HUES6 (cell line): ENCODE measurements at regions not wholly inside any gene's neighbourhood (a gene's known extent, or its start where the extent isn't known, plus 50 kb on each side); places are given as distances from the start of the nearest gene placed in this dataset.
A peak's percentile ranks its signal among the peaks of the same experiment; 100 is the strongest.

Source experiments
- H3K27ac ChIP-seq: 2 replicates; pipeline ENCODE4 v1.7.0; 2013; ENCODE audit warnings: low read depth, mild to moderate bottlenecking, low read length, inconsistent platforms
- H3K27me3 ChIP-seq: 2 replicates; pipeline ENCODE4 v1.6.1; 2013; ENCODE audit warnings: low read length; ENCODE audit not compliant: control insufficient read depth, insufficient read depth
- H3K36me3 ChIP-seq: 2 replicates; pipeline ENCODE4 v1.6.1; 2013; ENCODE audit warnings: low read length; ENCODE audit not compliant: control insufficient read depth, insufficient read depth
- H3K4me1 ChIP-seq: 2 replicates; pipeline ENCODE4 v1.6.1; 2013; ENCODE audit warnings: low read length; ENCODE audit not compliant: control insufficient read depth, insufficient read depth
- H3K4me3 ChIP-seq: 2 replicates; pipeline ENCODE4 v1.5.1; 2013; ENCODE audit warnings: low read depth, low read length
- H3K9ac ChIP-seq: one replicate; pipeline ENCODE4 v1.6.1; 2013; ENCODE audit warnings: mild to moderate bottlenecking, low read length
- H3K9me3 ChIP-seq: 2 replicates; pipeline ENCODE4 v1.6.1; 2013; ENCODE audit warnings: low read depth, low read length; ENCODE audit not compliant: control insufficient read depth, insufficient read depth

DNA sequence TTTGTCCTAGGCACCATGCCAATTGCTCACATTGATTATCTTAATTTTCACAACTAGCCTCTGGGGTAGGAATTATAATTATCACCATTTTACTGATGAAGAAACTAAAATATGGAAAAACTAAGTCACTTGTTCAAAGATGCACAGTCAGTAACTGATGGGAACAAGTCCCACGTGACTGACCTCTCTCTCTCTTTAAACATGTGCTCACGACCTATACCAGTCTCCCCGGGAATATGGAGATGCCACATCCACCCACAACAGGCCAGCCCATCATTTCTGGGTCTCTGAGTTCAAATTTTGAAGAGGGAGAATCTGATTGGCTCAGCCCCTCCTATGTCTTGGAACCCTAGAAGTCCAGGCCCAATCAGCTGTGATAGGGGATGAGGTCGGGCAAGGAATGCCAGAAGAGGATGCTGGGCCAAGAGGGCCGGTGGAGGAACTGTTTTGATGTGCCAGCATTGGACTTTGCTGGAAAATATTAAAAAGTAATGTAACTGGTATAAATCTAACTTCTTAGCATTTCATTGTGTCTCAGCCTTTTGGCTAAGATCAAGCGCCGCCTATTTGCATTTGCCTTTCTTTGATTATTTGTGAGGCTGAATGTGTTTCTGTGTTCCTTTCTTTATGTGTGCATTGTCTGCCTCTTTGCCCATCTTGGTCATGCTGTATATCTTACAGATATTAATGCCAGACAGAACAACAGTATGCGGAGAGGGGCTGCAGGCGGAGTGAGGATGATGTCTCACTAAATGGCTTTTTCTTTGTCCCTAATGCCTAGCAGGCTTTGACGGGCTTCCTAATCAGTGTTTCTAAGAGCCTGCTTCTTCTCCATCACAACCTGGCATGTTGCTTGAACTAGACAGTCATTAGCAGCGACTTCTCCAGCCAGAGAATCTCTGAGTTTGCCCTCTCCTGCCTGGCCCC is 126.6 kb downstream of the VEGFA start:
- no peaks in the 10 kb centered on the region for H3K9me3 ChIP-seq

DNA sequence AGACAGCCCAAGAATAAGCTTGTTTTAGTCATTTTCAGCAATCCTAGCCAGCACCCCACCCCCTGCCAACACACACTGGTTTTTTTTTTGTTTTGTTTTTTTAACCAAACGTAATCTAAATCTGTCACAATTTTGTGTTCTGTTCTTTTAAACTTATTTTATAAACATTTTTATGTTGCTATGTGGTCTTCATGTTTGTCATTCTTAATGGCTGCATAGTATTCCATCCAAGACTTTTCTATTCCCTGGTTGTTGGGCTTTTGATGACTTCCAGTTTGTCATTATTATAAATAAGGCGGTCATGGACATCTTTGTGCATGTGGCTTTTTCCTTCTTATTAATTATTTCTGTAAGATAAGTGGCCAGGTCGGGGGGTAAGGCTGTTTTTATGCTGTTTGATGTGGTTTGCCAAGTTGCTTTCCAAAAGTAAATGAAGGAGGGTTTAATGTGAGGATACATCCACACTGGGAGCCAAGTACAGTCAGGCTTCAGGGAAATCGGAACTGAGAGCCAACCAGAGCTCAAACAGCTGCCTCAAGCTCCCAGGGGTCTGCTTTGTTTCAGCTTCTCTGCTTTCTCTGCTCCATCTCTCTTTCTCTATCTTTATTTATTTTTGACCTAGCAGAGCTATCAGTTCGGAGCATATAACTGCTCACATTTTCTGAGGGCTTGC is 125.8 kb downstream of the VEGFA start:
- no peaks in the 10 kb centered on the region for H3K9me3 ChIP-seq
- H3K27me3 ChIP-seq: 0 out of 2 replicates have a peak, but pooled peaks cover 5% of the 10 kb centered on the region
- H3K4me3 ChIP-seq: no peak overlapping the region
- H3K27ac ChIP-seq: no peak overlapping the region
- no peak overlapping the region for H3K9ac ChIP-seq
- H3K36me3 ChIP-seq: no peaks in the 10 kb centered on the region
- peaks cover 19% of the 10 kb centered on the region for H3K4me1 ChIP-seq

More for the DNA sequence above, 126.6 kb downstream of the VEGFA start:
- Histone ChIP-seq H3K36me3 (no peaks in the 10 kb centered on the region), H3K27ac (no peak overlapping the region), H3K4me1 (peaks cover 12% of the 10 kb centered on the region; the same call in 1 of the 2 replicates), H3K9ac (no peak overlapping the region), H3K27me3 (no peaks in the 10 kb centered on the region), H3K4me3 (no peak overlapping the region)

DNA sequence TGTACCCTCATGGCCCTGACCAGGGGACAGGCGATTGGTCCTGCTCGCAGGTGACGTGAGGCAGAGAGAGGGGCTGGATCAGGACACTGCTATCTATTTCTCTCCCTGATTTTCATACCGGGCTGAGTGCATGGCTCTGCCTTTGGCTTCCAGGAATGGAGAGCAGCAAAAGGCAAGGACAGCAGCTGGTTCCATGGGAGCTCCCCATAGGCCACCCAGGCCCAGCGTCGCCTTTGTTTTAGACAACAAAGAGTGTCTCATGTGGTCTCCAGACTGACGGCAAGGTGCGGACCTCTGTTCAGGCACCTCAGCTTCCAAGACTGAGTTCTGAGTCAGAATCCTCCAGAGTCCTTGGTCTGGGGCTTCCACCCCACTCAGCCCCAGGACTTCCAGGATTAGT is 123.1 kb downstream of the VEGFA start:
- H3K4me3 ChIP-seq: no peak overlapping the region
- peaks cover 9% of the 10 kb centered on the region; the same call in 1 of the 2 replicates for H3K27me3 ChIP-seq
- no peak overlapping the region for H3K27ac ChIP-seq
- H3K4me1 ChIP-seq: peaks cover 26% of the 10 kb centered on the region
- no peaks in the 10 kb centered on the region for H3K9me3 ChIP-seq
- no peak overlapping the region for H3K9ac ChIP-seq
- no peaks in the 10 kb centered on the region for H3K36me3 ChIP-seq

DNA sequence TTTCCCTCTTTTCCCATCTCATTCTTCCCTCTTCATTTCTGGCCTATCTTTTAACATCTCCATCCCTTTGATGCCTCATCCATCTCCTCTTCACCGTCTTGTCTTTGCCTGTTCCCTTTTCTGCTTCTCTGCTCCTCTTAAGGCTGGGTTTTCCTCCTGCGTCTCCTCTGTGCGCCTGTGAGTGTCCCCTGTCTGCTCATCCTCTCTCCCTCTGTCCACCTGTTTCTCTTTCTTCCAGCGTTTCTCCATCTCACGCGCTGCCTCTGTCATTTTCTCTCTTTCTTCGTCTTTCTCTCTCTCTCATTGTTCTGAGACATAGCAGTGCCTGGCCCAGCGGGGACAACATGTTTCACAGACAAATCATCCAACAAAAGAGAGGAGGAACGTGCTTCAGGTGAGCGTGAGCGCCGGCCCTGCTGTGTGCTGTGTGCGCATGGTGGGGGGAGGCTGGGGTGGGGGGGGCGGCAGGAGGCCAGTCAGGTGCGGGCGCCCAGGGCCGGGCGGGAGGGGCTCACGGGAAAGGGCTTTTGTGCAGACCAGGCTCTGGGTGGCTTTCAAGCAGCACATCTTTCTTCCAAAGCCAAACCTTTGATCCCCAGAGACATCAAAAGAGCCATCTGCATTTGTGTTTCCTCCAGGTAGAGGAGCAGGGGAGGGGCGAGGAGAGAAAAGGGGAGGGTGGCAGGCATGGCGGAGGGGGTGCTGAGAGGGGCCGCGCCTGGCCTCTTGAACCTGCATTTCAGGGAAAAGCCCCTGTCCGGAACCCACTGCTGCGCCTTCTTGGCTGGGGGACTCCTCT is 121.3 kb downstream of the VEGFA start:
- no peak overlapping the region for H3K27ac ChIP-seq
- peak overlapping the region; percentile 25 for H3K9ac ChIP-seq
- no peaks in the 10 kb centered on the region for H3K36me3 ChIP-seq
- H3K4me1 ChIP-seq: peaks cover 26% of the 10 kb centered on the region
- H3K4me3 ChIP-seq: peak overlapping the region; percentile 33; the same call in 1 of the 2 replicates
- no peaks in the 10 kb centered on the region for H3K9me3 ChIP-seq
- peaks cover 9% of the 10 kb centered on the region; the same call in 1 of the 2 replicates for H3K27me3 ChIP-seq

DNA sequence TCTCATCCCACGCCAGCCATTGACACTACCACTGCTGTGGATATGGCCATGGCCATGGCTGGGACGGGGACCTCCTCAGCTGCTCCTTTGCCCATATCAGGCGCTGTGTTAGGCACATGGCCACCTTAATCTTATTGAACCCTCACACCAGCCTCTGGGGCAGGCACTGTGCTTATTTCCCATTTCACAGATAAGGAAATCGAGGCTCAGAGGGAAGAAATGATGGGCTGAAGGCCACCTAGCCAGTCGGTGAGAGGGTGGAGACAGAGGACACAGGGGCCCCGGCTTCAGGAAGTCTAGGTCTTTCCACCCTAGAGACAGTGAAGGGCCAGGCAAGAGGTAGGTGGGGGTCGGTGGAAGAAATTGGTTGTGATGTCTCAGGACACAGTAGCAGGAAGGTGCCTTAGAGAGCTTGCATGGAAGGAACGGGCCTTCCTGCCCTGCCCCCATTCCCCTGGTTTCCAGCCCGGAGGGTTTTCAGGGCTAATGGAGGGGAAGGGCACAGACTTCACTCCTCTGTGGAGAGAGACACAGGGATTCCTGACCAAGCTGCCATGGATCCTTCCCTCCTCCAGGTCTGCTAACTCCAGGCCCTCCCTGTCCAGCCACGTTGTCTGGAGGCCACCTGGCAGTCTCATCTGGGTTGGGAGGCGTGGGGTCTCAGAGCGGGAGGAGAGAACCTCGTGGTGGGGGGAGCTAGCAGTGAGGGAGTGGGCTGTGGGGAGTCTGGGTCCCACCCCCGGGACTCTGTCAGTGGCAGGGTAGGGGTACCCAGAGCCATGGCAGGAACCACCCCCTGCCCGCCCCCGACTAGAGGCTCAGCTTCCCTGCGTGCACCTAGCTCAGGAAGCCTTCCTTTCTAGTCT is 120.4 kb downstream of the VEGFA start:
- no peak overlapping the region for H3K27ac ChIP-seq
- peaks cover 26% of the 10 kb centered on the region for H3K4me1 ChIP-seq
- no peaks in the 10 kb centered on the region for H3K9me3 ChIP-seq
- peaks cover 9% of the 10 kb centered on the region; the same call in 1 of the 2 replicates for H3K27me3 ChIP-seq
- no peak overlapping the region for H3K9ac ChIP-seq
- H3K4me3 ChIP-seq: no peak overlapping the region
- no peaks in the 10 kb centered on the region for H3K36me3 ChIP-seq

DNA sequence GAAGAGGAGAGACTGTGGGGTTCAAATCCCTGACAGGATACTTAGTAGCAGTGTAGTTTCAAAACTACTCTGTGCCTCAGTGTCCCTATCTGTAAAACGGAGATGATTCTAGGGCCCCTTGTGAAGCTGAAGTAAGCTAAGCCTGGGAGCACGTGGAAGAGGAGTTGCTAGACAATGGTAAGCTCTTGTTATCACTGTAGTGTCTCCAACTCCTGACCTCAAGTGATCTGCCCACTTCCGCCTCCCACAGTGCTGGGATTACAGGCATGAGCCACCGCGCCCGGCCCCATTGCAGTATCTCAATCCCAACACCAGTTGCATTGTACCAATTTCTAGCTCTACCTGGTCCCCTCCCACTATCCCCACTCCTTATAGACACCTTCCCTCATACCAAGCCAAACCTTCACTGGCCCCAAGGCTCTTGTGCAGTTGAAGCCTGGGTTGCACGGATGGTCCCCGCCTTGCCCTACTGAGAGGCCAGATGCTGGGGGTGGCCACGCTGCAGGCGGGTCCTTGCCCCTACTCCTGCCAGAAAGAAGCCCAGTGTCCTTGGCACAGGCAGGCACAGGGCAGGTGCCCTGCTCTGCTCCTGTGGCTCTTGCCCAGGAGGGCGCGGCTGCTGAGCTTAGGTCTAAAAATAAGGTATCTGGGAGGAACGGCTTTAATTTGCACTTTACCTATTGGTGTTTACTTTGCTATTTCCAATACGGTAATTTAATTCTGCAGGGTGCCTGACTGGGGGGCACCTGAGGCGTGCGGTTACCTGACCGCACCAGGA is 118.1 kb downstream of the VEGFA start:
- no peak overlapping the region for H3K9ac ChIP-seq
- peaks cover 9% of the 10 kb centered on the region; the same call in 1 of the 2 replicates for H3K27me3 ChIP-seq
- H3K9me3 ChIP-seq: no peaks in the 10 kb centered on the region
- no peak overlapping the region for H3K27ac ChIP-seq
- H3K4me1 ChIP-seq: peaks cover 25% of the 10 kb centered on the region
- no peaks in the 10 kb centered on the region for H3K36me3 ChIP-seq
- H3K4me3 ChIP-seq: no peak overlapping the region

DNA sequence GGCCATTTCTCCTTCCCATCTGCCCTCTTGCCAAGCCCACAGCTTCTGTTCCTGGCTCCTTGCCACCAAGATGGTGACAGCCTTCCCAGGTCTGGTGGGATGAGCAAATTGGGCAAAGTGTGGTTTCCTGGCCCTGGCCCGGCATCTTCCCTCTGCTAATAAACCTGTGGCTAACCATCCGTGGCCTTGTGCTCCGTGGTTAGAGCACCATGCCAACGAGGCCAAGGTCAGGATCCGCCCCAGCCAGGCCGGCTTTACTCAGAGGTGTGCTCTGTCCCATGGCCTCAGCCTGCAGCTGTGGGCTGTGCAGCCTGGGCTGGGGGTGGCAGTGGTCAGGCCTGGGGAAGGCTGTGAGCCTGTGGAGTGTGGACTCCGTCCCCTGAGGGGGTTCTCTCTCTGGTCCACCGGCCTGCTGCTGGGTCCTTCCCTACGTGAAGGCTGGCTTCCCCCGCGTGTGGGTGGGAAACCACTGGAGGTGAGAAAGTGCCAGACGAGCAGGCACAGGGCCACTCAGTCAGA is 117.4 kb downstream of the VEGFA start:
- peaks cover 18% of the 10 kb centered on the region for H3K4me1 ChIP-seq
- no peak overlapping the region for H3K27ac ChIP-seq
- H3K27me3 ChIP-seq: peaks cover 9% of the 10 kb centered on the region; the same call in 1 of the 2 replicates
- no peak overlapping the region for H3K9ac ChIP-seq
- no peak overlapping the region for H3K4me3 ChIP-seq
- H3K36me3 ChIP-seq: no peaks in the 10 kb centered on the region
- no peaks in the 10 kb centered on the region for H3K9me3 ChIP-seq

DNA sequence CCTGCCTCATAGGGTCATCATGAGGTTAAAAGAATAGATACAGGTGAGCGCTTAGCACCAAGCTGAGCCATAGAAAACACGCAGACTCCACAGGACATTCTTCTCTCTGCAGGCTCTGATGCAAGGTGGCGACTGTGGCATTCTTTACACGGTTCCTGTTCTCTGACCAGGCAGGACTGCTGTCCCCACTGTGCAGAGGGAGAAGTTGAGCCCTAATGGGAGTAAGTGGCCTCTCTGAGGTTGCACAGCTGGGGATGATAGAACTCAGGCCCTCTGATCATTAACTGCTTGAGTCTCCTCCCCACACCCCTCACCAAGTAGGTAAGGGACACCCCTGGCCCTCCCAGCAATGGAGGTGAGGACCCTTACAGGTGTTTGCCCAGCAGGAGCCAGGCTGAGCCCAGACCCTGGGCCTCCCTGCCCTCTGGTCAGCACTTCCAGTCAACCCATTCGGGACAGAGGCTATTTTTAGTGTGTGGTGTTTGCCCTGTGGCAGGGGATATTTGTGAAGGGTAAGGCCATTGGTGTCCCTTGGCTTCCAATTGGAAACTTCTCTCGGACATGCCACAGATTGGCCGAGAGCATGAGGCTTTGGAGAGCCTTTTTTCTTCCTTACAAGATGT is 116.8 kb downstream of the VEGFA start:
- H3K27me3 ChIP-seq: peaks cover 9% of the 10 kb centered on the region; the same call in 1 of the 2 replicates
- H3K9me3 ChIP-seq: no peaks in the 10 kb centered on the region
- H3K9ac ChIP-seq: no peak overlapping the region
- H3K4me1 ChIP-seq: peaks cover 16% of the 10 kb centered on the region
- H3K36me3 ChIP-seq: no peaks in the 10 kb centered on the region
- no peak overlapping the region for H3K27ac ChIP-seq
- no peak overlapping the region for H3K4me3 ChIP-seq

DNA sequence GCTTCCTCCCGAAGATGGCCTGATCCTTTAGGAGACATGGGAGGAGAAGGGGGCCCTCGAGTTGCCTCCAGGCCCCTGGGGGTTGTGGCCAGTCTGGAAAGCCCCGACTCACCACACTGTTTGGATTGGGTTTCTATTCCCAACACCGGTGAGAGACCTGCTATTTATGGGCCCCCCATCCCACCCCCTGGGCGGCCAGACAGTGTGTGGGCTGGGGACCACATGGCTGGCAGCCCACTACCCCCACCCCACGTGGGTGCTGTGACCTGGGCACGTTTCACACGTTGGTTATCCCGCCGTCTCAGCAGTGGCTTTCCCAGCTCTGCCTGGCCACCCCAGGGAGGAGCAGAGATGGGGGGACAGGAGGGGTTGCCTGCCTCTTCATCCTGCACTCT is 116.1 kb downstream of the VEGFA start:
- no peaks in the 10 kb centered on the region for H3K36me3 ChIP-seq
- H3K9ac ChIP-seq: no peak overlapping the region
- peaks cover 10% of the 10 kb centered on the region for H3K4me1 ChIP-seq
- no peak overlapping the region for H3K27ac ChIP-seq
- H3K9me3 ChIP-seq: no peaks in the 10 kb centered on the region
- H3K27me3 ChIP-seq: peaks cover 7% of the 10 kb centered on the region; the same call in 1 of the 2 replicates
- H3K4me3 ChIP-seq: no peak overlapping the region
